ENCODE measurements at regions not wholly inside any gene's neighbourhood (a gene's known extent, or its start where the extent isn't known, plus 50 kb on each side); places are given as distances from the start of the nearest gene placed in this dataset.

DNA sequence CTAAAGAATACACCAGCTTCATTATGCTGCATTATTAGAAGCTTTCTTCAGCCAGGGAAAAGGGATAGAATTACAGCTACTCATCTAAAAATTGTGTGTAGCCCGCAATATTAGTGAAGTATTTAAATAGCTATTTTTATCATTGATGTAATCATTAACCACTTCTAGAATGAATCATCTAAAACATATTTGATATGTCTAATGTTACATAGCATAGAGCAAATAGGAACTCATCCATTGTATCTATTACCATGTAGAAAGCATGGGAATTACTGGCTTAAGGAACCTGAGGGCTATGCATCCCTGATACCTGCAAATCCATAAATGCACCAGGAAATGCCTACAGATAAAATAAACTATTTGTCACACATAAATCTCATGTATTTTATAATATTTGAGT, 54.5 kb upstream of the VGLL3 start:
- BruUV-seq (replicated peaks), result no TSS peak
- no peak overlapping the region for H3K18ac ChIP-seq (ENCODE audit: low read depth, low read length)

More for the DNA sequence above, 54.5 kb upstream of the VGLL3 start:
- Histone ChIP-seq H3K14ac (replicated peaks; ENCODE audit: low read depth, low read length) (no peak overlapping the region), H3K79me1 (ENCODE audit: low read depth in 1 of 2, low read length in 2 of 2) (no peaks in the 10 kb centered on the region), H3K4me1 (ENCODE audit: control insufficient read depth, insufficient read depth, low read length) (no peaks in the 10 kb centered on the region), H2BK5ac (ENCODE audit: low read depth, low read length, poor library complexity, severe bottlenecking) (no peak overlapping the region), H2BK15ac (ENCODE audit: low read depth, low read length) (no peak overlapping the region), H2AFZ (replicated peaks; ENCODE audit: low read length, poor library complexity) (no peak overlapping the region), H3K4ac (ENCODE audit: low read depth, low read length) (no peak overlapping the region), H2AK9ac (replicated peaks; ENCODE audit: low read depth, low read length, poor library complexity) (no peak overlapping the region), H2BK120ac (ENCODE audit: low read depth, low read length) (no peak overlapping the region), H3K4me3 (ENCODE audit: insufficient read depth, low read depth, low read length) (no peak overlapping the region), H4K20me1 (ENCODE audit: insufficient read depth, low read length) (no peaks in the 10 kb centered on the region), H3K9me3 (ENCODE audit: control insufficient read depth, insufficient read depth, low read length) (no peaks in the 10 kb centered on the region), H4K8ac (ENCODE audit: low read depth in 2 of 2, low read length in 2 of 2) (no peak overlapping the region), H3K27me3 (ENCODE audit: control insufficient read depth, insufficient read depth, low read length) (no peaks in the 10 kb centered on the region), H3K9ac (ENCODE audit: low read depth, low read length) (no peak overlapping the region), H3K23ac (ENCODE audit: low read depth, low read length) (no peak overlapping the region), H3K56ac (ENCODE audit: extremely low read depth, insufficient read depth, low read length) (no peak overlapping the region), H3K36me3 (ENCODE audit: control insufficient read depth, insufficient read depth, low read length) (no peaks in the 10 kb centered on the region), H3K9me1 (ENCODE audit: insufficient read depth, low read length) (no peaks in the 10 kb centered on the region), H4K91ac (ENCODE audit: insufficient read depth, low read depth, low read length) (no peak overlapping the region), H4K5ac (ENCODE audit: low read depth, low read length) (no peak overlapping the region), H3K27ac (ENCODE audit: insufficient read depth, low read length) (no peak overlapping the region), H3K4me2 (ENCODE audit: low read depth, low read length) (no peak overlapping the region), H2AK5ac (ENCODE audit: low read depth, low read length) (no peak overlapping the region), H2BK20ac (ENCODE audit: low read depth, low read length) (no peak overlapping the region)
- ChIA-PET CTCF (no interaction called here), POLR2A (ENCODE audit: unreplicated experiment) (no interaction called here)
- intact Hi-C loops (cut with micrococcal nuclease) (no loop called here), in situ Hi-C loops (cut with MboI; ENCODE audit: low sequenced_read_pairs) (no loop called here), dilution Hi-C loops (cut with HindIII; ENCODE audit: low sequenced_read_pairs, unreplicated experiment) (no loop called here)
- no peak for ATAC-seq (ENCODE audit: low read depth)
- no CpG with 5 or more reads among the region's 1 CpG for WGBS, 2 experiments (ENCODE audit: extremely low coverage in 2 of 2, insufficient read length in 1 of 2)
- TF ChIP-seq NFE2L2 (IDR thresholded peaks at IDR 0.05; ENCODE audit: low read depth, low read length), result no peak
- no peak for TF ChIP-seq BHLHE40 (IDR thresholded peaks at IDR 0.05; ENCODE audit: low read depth, low read length)
- TF ChIP-seq MAFK (IDR thresholded peaks at IDR 0.05; ENCODE audit: low read depth, low read length), result no peak
- TF ChIP-seq CHD1 (IDR thresholded peaks at IDR 0.05; ENCODE audit: low read depth, low read length), result no peak
- TF ChIP-seq USF2 (IDR thresholded peaks at IDR 0.05; ENCODE audit: low read depth, low read length), result no peak
- TF ChIP-seq, protein P1, sequence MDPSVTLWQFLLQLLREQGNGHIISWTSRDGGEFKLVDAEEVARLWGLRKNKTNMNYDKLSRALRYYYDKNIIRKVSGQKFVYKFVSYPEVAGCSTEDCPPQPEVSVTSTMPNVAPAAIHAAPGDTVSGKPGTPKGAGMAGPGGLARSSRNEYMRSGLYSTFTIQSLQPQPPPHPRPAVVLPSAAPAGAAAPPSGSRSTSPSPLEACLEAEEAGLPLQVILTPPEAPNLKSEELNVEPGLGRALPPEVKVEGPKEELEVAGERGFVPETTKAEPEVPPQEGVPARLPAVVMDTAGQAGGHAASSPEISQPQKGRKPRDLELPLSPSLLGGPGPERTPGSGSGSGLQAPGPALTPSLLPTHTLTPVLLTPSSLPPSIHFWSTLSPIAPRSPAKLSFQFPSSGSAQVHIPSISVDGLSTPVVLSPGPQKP (IDR thresholded peaks at IDR 0.05; ENCODE audit: borderline replicate concordance, low read depth, low read length), result no peak
- TF ChIP-seq SMC3 (IDR thresholded peaks at IDR 0.05; ENCODE audit: low read depth, low read length), result no peak
- no peak for TF ChIP-seq POLR2A (IDR thresholded peaks at IDR 0.05; ENCODE audit: low read depth, low read length)
- DNase-seq, result no peak
